GM12875 (cell line): ENCODE measurements at regions not wholly inside any gene's neighbourhood (a gene's known extent, or its start where the extent isn't known, plus 50 kb on each side); places are given as distances from the start of the nearest gene placed in this dataset.

Experiments
- H3K4me3 ChIP-seq: one replicate; pipeline ENCODE4 v1.5.1; 2011; ENCODE audit warnings: low read depth, low read length, control low read depth
- CTCF ChIP-seq: IDR thresholded peaks from 2 replicates; pipeline ENCODE4 v1.5.1; 2011; ENCODE audit warnings: low read depth, mild to moderate bottlenecking, control low read depth, inconsistent platforms, low read length, moderate library complexity, borderline replicate concordance; ENCODE audit not compliant: insufficient read depth

GRCh38 chr3:117068301-117068700, 358.7 kb downstream of the TUSC7 start:
- TF ChIP-seq CTCF, result no peak
- no peak overlapping the region for H3K4me3 ChIP-seq

- TF ChIP-seq CTCF, result no peak
- H3K4me3 ChIP-seq, result no peak overlapping the region
These were observed 365.2 kb downstream of the TUSC7 start for GRCh38 chr3:117074826-117075225.

- TF ChIP-seq CTCF, result no peak
- no peak overlapping the region for H3K4me3 ChIP-seq
These were observed 370.4 kb downstream of the TUSC7 start for GRCh38 chr3:117079997-117080396.

GRCh38 chr3:117080872-117081271, 371.3 kb downstream of the TUSC7 start:
- H3K4me3 ChIP-seq, result no peak overlapping the region
- TF ChIP-seq CTCF, result no peak

- no peak overlapping the region for H3K4me3 ChIP-seq
- no peak for TF ChIP-seq CTCF
These were observed 374.7 kb downstream of the TUSC7 start for GRCh38 chr3:117084277-117084676.

- no peak overlapping the region for H3K4me3 ChIP-seq
- TF ChIP-seq CTCF, result no peak
These were observed 375.2 kb downstream of the TUSC7 start for GRCh38 chr3:117084739-117085270.

GRCh38 chr3:117091676-117092075, 382.1 kb downstream of the TUSC7 start:
- no peak for TF ChIP-seq CTCF
- no peak overlapping the region for H3K4me3 ChIP-seq
